HG03196 (cell line): ENCODE measurements at regions not wholly inside any gene's neighbourhood (a gene's known extent, or its start where the extent isn't known, plus 50 kb on each side); places are given as distances from the start of the nearest gene placed in this dataset.

ENCODE experiments used
- ATAC-seq: cut with Tn5 transposase; IDR thresholded peaks from one replicate; pipeline ENCODE4 v1.9.1; 2021; ENCODE audit not compliant: unreplicated experiment

- no peak for ATAC-seq
Measured at GRCh38 chr18:56322406-56322805, 316.0 kb downstream of the TXNL1 start.

DNA sequence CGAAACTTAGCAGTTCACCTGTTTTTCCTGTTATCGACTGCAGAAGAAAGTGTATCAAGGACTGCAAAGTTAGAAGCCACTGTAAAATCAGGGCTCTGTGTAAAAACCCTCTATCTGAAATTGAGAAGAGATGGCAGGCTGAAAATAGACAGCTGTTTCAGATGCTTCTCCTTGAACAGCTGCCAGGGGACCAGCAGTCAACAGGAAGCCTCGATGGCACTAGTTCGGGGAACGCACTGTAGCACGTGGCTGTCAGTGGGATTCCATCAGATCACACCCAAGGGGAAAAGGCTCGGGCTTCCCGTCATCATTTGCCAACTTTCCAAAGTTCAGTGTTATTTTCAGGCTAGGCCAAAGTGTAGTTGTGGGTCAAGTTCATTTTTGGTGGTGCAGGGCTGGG, 316.9 kb downstream of the TXNL1 start:
- ATAC-seq, result no peak

GRCh38 chr18:56319953-56320352, 318.4 kb downstream of the TXNL1 start:
- ATAC-seq, result no peak

- no peak for ATAC-seq
Measured at GRCh38 chr18:56316727-56317126, 321.7 kb downstream of the TXNL1 start.

DNA sequence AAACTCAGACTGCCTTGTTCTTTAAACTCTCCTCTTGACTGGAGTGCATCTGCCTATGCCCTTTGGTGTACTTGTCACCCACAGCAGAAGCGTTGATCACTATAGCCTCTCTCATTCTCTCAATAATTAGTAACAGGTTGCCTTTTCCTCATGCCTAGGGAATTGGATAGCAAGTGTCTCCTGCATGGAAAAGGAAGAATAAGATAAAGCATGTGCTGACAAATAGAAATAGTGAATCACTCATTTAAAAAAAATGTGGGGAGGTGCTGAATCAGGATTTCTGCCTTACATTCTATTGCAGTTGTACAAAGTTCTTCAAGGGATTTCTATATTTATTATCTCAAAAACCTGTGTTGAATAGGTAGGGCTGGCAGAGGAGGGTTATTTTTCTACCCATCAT, 323.0 kb downstream of the TXNL1 start:
- ATAC-seq, result no peak

- ATAC-seq, result no peak
Measured at GRCh38 chr18:56314396-56314795, 324.0 kb downstream of the TXNL1 start.

DNA sequence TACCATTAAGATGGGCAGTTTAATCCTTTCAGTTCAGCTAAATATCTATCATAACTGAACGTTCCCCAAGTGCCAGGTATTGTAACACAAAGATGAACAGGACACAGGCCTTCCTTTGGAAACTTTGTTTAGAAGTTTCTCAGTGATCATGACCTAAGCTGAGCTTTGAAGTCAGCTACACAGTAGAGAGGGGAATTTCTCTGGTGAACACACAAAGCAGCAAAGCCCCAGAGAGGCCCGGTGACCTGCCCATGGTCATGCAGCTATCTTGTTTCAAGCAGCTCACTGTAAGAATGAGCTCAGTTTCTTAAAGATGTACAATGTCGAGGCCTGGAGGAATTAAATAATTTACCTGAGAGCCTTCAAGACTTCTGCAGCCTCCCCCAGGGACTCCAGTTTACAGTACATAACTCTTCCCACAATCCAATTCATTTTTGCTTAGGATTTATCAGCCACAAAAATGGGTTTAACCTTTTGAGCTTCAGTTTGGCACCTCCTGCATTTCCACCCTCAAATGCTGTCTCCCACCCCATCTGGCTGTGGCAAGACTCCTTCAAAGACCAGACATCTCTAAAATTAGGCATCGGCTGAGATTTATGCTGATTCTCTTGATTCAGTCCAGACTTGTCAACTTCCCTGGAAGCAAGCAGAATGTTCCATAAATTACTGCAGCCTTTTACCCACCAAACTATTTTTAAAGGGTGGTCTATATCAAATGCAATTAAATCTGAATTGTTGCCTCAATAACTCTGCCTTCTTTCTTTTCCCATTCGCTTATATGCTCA, 325.6 kb downstream of the TXNL1 start:
- ATAC-seq, result no peak

- ATAC-seq, result no peak
Measured at GRCh38 chr18:56309104-56309503, 329.3 kb downstream of the TXNL1 start.

GRCh38 chr18:56307354-56308170, 330.8 kb downstream of the TXNL1 start:
- ATAC-seq, result no peak

- ATAC-seq, result no peak
Measured at GRCh38 chr18:56306797-56307196, 331.6 kb downstream of the TXNL1 start.

- ATAC-seq, result no peak
Measured at GRCh38 chr18:56305583-56305982, 332.8 kb downstream of the TXNL1 start.

DNA sequence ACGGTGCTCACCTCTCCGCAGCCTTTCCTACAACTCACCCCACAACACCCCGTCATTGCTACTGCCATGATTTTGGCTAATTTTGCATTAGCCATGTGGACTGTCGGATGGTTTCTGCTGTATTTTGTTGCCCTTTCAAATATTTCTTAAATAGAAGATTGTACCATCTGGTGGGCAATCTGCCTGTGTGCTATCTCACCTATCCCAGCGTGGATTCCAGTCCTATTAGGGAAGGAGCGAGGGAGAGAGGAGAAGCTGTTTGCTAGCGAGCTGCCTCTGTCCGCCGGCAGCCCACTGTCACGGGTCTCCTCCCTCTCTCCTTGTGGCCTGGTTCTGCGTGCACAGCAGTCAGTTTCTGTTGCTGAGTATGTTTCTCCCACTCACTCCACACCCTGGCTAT, 336.2 kb downstream of the TXNL1 start:
- ATAC-seq, result no peak

DNA sequence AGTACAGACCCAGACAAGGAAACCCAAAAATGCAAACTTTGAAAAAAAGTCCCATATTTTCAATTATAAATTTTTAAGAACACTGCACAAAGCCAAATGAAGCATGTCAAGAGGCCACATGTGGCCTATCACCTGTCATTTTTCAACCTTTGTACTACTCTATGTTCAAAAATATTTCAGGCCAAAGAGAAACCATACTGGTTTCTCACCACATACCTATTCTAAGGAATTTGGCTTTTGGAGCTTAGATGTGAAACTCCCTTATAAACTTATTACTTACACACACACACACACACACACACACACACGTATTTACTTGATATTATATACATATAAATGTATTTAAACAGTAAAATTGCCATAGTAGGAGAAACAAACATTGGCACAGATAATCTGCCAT, 338.7 kb downstream of the TXNL1 start:
- ATAC-seq, result no peak

- ATAC-seq, result no peak
Measured at GRCh38 chr18:56298935-56299334, 339.5 kb downstream of the TXNL1 start.

- no peak for ATAC-seq
Measured at GRCh38 chr18:56296381-56296780, 342.0 kb downstream of the TXNL1 start.

- ATAC-seq, result no peak
Measured at GRCh38 chr18:56294484-56295183, 343.8 kb downstream of the TXNL1 start.

DNA sequence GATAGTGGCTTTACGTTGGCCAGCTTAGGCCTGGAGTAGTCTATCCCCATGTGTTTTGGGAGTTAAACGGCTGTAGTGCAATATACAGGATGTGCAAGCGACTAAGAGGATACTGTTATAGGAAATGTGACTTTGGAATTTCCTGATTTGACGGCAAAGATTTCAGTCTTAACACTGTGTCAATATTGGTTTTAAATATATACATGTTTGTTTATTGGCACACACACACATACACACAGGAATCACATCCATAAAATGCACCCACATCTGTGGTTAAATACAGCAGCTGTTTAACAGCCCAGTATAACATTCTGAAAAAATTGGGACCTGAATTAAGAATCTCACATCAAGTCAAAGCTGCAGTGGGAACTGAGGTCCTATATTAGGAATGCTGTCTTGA, 347.1 kb downstream of the TXNL1 start:
- no peak for ATAC-seq

DNA sequence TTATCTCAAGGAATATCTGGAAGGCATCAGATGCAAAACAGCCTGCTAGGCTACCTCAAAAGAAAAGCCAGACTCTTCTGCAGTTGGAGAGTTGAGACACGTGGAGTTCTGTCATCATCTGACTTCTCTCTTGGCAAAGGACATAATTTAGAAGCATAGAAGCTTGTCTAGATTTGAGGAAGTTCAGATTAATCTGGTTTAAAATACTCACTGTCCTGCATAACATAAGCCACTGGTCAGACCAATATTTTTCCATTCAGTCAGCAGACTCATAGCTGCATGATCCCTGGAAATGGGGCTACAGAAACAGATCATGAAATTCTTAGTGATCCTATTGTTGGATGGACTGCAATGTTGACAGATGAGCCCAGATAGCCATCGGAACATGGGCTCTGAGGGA, 349.0 kb downstream of the TXNL1 start:
- ATAC-seq, result no peak

DNA sequence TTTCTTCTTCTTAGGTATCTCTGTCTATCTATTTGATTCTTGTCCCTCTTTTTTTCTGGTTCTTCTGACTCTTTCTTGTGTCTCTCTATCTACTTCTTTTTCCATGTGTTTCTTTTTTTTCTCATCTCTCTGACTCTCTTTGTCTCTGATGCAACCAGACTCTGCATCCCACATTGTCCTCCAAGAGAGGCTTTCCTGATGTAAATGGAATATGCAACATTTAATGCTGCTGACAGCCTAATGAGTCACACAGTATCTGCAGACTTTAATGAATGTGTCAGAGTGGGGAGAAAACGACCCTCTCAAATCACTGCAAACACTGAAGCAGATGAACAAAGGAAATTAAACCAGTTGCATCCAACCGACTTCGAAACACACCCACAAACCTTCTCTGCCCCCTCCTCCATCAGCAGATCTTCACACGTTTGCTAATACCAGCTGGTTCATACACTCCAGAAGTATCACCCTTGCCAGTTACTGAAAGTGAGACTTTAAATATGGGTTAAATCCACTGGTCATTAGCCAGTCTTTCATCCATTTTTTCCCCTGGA, 351.5 kb downstream of the TXNL1 start:
- no peak for ATAC-seq

DNA sequence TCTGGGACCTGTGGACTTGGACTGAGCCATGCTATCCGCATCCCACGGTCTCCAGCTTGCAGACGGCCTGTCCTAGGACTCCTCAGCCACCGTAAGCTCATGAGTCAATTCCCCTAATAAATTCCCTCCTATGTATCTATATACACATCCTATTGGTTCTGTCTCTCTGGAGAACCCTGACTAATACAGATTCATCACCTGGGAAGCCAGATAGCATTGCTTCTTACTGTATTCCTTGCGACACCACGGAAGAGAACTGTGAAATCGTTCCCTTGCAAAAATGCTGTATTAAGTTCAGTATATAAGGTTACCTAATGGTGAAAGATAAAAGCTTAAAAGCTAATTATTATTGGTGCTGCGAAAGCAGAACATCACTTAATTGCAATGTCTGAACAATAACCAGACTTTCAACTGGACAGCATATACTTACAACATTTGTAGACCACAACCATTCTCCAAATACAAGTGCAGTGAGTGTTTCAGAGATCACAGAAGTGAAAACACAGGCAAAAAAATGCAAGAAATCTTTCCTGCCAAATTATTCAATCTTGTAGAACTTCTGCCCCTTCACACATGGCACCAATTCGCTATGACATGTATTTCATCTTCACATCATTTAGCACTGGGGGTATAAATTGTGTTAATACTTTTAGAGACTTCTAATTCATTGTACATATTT, 352.9 kb downstream of the TXNL1 start:
- ATAC-seq, result no peak

GRCh38 chr18:56284319-56284718, 354.1 kb downstream of the TXNL1 start:
- ATAC-seq, result no peak
